Esophagus muscularis mucosa (tissue), 4 donors: ENCODE measurements at regions not wholly inside any gene's neighbourhood (a gene's known extent, or its start where the extent isn't known, plus 50 kb on each side); places are given as distances from the start of the nearest gene placed in this dataset.

Experiments
- CTCF ChIP-seq, 3 experiments: fragments of 200-600 bp in 2 of 3; fragments of 450-650 bp in 1 of 3; sonication (generic) in 2 of 3; IDR thresholded peaks; one replicate each; pipeline ENCODE4 v1.5.1; 2017 to 2019; ENCODE audit warnings: antibody characterized with exemption in 3 of 3, mild to moderate bottlenecking in 2 of 3, moderate library complexity in 1 of 3
- EP300 ChIP-seq: sonication (generic); formaldehyde crosslinking; IDR thresholded peaks from one replicate; pipeline ENCODE4 v1.6.1; 2017; ENCODE audit warnings: antibody characterized with exemption
- POLR2A ChIP-seq: fragments of 450-650 bp; IDR thresholded peaks from one replicate; pipeline ENCODE4 v1.6.1; 2017; ENCODE audit warnings: antibody characterized with exemption, moderate library complexity, mild to moderate bottlenecking, low read depth
- POLR2AphosphoS5 ChIP-seq, 2 donors: sonication (generic); formaldehyde crosslinking; IDR thresholded peaks; one replicate each; pipeline ENCODE4 v1.6.1; 2017; ENCODE audit warnings: antibody characterized with exemption in 2 of 2

DNA sequence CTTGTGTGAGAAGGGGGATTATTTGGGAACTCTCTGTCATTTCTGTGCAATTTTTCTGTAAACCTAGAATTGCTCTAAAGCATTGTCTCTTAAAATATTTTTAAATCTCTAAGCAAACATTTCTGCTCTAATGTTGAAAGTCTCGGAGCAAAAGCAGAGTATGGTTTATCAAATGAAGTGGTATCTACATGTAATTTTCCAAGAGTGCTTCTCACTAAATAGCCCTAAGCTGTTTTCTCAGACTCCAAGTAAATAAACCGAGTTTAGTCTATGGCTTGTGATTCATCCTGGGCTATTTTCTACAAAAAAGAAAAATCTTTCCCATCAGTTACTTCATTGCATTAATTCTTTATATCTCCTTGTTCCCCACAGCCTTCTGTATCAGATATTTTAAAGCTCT is 90.8 kb downstream of the METTL4 start:
- TF ChIP-seq CTCF (IDR thresholded peaks at IDR 0.05) (no peak), POLR2AphosphoS5 (IDR thresholded peaks at IDR 0.05) (no peak), POLR2A (no peak), EP300 (no peak)
